SK-N-DZ (cell line): ENCODE measurements at regions not wholly inside any gene's neighbourhood (a gene's known extent, or its start where the extent isn't known, plus 50 kb on each side); places are given as distances from the start of the nearest gene placed in this dataset.
"Not testable (repeated sequence)": the region's sequence is repeated elsewhere in the genome, so short reads cannot be mapped to it uniquely, and the experiment has no call there.

Experiments used
- DNase-seq: peaks from one replicate; pipeline ENCODE4 v3.0.0-alpha.2; 2015; ENCODE audit warnings: low spot score

GRCh38 chr9:84054341-84055010 lies 73.9 kb downstream of the RMI1 start:
- DNase-seq, result no peak

- no peak for DNase-seq
These were observed 77.1 kb downstream of the RMI1 start for GRCh38 chr9:84057662-84058061.

DNA sequence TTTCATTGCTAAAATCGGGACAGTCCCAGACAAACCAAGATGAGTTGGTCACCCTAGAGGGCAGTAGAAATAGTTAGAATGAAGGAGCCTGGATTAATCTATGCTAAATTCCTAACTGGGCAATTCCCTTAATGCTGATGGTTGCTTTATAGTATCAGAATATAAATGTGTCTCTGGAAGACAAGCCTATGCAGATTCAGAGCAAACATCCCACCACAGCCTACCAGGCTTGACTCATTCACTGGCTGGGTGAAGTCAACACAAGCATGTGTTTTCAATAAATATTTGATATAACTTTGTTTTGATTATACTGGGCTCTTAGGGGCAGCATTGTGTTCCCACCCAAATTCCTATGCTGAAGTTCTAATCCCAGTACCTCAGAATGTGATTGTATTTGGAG lies 79.3 kb downstream of the RMI1 start:
- DNase-seq, result no peak

- no peak for DNase-seq
These were observed 81.1 kb downstream of the RMI1 start for GRCh38 chr9:84061613-84062193.

DNA sequence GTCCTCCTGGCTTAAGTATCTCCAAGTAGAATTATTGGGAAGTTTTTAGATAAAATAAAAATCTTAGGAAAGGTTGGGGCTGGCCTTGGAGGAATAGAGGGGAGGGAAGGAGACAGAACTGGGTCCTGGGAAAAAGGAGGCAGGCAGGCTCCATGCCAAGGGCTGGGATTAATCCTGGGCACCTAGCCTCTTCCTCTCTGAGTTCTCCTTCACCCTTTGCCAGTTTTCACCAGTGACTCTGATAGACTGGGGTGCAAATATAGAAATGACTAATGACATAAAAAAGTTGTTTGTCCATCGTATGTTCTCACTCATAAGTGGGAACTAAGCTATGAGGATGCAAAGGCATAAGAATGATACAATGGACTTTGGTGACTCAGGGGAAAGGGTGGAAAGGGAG lies 81.9 kb downstream of the RMI1 start:
- DNase-seq, result no peak

- DNase-seq, result no peak
These were observed 87.2 kb downstream of the RMI1 start for GRCh38 chr9:84067821-84068220.

GRCh38 chr9:84068872-84069271 lies 88.3 kb downstream of the RMI1 start:
- DNase-seq, result no peak

DNA sequence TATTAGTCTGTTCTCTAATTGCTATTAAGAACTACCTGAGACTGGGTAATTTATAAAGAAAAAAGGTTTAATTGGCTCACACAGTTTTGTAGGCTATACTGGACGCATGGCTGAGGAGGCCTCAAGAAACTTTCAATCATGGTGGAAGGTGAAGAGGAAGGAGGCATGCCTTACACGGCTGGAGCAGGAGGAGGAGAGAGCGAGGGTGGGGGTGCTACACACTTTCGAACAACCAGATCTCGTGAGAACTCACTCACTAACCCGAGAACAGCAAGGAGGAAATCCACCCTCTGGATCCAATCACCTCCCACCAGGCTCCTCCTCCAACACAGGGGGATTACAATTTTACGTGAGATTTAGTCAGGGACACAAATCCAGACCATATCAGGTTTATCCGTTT lies 90.0 kb downstream of the RMI1 start:
- no peak for DNase-seq

DNA sequence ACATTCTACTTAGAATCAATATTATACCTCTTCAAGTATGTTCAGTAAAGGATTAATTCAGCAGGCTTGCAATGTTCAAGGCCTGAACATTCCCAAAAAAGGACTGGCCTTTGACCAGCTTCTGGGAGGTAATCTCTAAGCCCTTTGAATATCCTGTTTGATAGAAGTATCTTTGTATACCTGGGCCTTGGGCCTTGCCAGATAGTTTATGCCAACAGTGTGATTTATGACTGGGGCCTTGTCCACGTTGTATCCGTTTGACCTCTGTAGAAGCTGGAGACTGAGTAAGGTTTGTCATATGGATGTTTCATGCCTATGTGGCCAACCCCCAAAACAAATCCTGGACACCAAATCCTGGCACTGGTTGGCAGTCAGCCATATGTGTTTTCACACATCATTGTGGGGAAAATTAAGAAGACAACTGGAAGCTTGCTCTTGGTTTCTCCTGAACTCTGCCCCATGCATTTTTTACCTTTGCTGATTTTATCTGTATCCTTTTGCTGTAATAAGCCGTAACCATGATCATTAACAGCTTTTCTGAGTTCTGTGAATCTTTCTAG lies 92.1 kb downstream of the RMI1 start:
- DNase-seq, result no peak

DNA sequence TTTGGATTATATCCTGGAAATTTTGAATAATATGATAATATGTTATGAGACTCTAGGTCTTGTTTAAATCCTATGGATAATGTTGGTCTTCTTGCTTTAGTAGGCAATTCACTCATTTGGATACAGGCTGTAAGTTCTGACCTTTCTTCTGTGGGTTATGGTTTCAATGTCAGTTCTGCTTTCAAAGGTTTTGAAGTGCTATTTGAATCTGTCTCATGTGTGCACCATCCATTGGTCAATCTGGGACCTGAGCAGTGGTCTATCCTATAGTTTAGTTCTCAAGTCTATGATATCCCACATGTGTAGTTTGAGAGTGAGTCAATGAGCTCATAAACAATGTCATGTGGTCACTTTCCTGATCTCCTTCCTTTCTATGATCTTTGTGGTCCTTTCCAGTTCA lies 94.4 kb downstream of the RMI1 start:
- no peak for DNase-seq

DNA sequence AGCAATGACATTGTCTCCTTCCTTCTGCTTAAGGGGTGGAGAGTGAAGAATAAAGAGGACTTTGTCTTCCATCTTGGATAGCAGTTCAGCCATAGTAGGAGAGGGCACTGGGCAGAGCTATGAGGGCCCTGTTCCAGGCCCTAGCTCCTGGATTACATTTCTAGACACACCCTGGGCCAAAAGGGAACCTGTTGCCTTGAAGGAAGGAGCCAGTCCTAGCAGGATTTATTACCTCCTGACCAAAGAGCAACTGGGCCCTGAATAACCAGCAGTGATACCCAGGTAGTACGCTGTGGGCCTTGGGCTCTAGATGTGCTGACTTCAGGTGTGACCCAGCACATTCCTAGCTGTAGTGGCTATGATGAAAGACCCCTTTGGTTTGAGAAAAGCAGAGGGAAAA lies 95.8 kb downstream of the RMI1 start:
- no peak for DNase-seq

- DNase-seq, result not testable (repeated sequence)
These were observed 97.2 kb downstream of the RMI1 start for GRCh38 chr9:84077816-84078215.

DNA sequence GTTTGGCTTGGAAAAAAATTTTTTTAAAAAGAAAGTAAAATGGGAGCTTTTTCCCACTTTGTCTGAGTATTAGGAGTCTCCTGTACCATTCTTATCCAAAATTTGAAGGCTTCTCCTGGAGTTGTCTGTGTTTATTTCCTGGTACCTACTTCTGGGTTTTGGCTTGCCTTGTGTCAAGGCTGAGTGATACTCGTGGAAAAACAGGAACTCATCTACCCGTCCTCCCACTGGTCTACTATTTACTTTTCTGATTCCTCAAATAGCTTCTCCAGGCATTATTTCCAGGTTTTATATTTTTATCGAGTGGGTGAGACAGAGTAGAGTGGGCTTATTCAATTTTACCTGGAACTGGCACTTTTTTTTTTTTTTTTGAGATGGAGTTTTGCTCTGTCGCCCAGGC lies 99.4 kb downstream of the RMI1 start:
- DNase-seq, result no peak

- DNase-seq, result no peak
These were observed 121.5 kb downstream of the RMI1 start for GRCh38 chr9:84101964-84102632.

DNA sequence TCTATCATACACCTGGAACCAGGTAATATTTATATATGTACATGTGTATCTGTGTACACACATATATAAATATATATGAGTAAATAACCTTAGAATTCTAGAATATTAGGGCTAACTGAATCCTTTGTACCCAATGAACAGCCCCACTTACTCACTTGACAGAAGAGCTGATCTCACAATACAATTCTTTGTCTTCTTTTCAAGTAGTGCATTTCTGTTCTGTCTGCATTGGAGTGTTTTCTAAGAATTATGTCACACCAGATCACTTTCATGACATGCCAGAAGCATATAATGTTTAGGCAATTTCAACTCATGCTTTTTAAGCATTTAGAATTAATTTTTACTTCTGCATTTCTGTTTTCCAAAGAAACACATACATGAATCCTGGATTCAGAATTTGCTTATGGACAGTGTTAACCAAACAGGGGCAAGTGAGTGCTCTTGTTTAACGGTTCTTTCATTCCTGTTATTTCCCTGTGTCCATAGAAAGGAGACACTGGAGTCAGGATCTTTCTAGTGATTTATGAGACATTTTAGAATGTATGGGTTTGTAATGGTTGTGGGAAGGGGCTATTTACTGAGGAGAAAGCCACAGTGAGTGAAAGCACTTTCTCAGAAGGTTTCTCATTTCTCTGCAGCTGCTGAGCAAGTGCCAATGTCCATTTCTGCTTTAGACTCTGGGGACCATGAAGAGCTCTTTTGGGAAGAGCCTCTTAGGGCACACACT lies 123.2 kb downstream of the RMI1 start:
- no peak for DNase-seq

GRCh38 chr9:84107081-84107480 lies 126.5 kb downstream of the RMI1 start:
- DNase-seq, result no peak

DNA sequence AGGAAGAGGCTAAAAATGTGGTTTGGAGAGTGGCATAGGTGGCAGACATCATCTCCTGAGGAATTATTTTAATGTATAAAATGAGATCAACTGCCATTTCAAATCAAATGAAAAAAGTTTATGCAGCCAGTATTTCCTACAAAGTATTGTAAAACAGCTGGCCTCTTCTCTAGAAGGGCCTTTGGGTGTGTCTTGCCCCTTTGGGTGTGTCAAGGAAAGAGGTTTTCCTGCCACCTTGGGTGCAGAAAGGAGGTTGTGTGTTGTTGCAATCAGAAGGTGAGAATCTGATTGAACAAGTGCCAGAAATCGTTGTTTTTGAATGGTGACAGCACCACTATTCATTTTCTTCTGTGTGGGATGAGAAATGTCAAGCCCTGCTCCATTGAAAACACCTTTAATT lies 127.4 kb downstream of the RMI1 start:
- DNase-seq, result no peak

DNA sequence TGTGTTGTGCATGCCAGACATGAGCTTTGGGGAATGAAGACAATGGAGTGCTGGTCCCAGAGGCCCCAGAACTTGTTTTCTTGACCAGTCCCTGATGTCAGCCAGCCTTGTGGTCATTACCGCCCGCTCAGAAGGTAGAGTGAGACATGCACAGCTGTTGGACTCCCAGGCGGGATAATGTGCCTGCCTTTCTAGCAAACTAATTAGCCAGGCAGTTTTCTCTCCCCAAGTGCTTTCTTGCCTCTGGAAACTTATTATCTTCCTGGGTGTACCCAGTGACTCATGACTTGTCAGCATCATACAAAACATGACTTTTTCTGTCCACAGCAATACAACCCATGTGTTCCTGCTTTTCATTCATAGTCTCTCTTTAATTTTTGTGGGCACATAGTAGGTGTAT lies 131.1 kb downstream of the RMI1 start:
- no peak for DNase-seq

GRCh38 chr9:84121991-84122523 lies 141.5 kb downstream of the RMI1 start:
- no peak for DNase-seq

- no peak for DNase-seq
These were observed 142.0 kb downstream of the RMI1 start for GRCh38 chr9:84122572-84122971.

GRCh38 chr9:84123648-84124406 lies 143.2 kb downstream of the RMI1 start:
- no peak for DNase-seq
